HepG2 (cell line): ENCODE measurements at regions not wholly inside any gene's neighbourhood (a gene's known extent, or its start where the extent isn't known, plus 50 kb on each side); places are given as distances from the start of the nearest gene placed in this dataset.

Experiments used
- ATAC-seq: fragments of 200-7000 bp; cut with Tn5 transposase; 3 replicates; pipeline ENCODE4 v1.9.1; 2020; ENCODE audit warnings: mild to moderate bottlenecking, moderate library complexity
- BruUV-seq: library from RNA; stranded (reverse); fragments of 400-500 nt; replicated peaks from 2 replicates; lab custom pipeline; 2021; lab: Mats Ljungman, UMichigan
- CTCF ChIA-PET: fragments of 300-600 bp; formaldehyde crosslinking; extraction: SDS; loops from one replicate; lab custom pipeline; 2021; ENCODE audit warnings: low total read pairs, inconsistent platforms, low intra/inter-chr PET ratio; lab: Yijun Ruan, JAX
- POLR2A ChIA-PET: fragments of 350-600 bp; sonication (Branson Sonifier 250); formaldehyde crosslinking; loops from one replicate; lab custom pipeline; 2020; ENCODE audit warnings: antibody characterized with exemption, inconsistent platforms; lab: Yijun Ruan, JAX
- DNase-seq: peaks from one replicate; pipeline ENCODE4 v3.0.0-alpha.2; 2015; ENCODE audit warnings: low spot score
- FAIRE-seq: peaks from 3 replicates; lab custom pipeline; 2011; peaks lifted over from hg19 to GRCh38; lab: Jason Lieb, UNC
- H2AFZ ChIP-seq: one replicate; pipeline ENCODE4 v1.6.1; 2011; ENCODE audit warnings: low read length, inconsistent platforms
- H3K27ac ChIP-seq: fragments of 300-600 bp; 3 replicates; pipeline ENCODE4 v1.8.0; 2011; ENCODE audit warnings: mixed run types, mild to moderate bottlenecking, mixed read lengths, low read length, inconsistent platforms; ENCODE audit not compliant: insufficient read depth; ENCODE audit errors: extremely low read length
- H3K27me3 ChIP-seq, 2 experiments: fragments of 200-600 bp in 1 of 2; 2 replicates in 1 of 2; 3 replicates in 1 of 2; pipeline versions ENCODE4 v1.6.0 to v1.8.0; 2011; ENCODE audit warnings: low read length in 2 of 2, mild to moderate bottlenecking in 2 of 2, moderate library complexity in 2 of 2, inconsistent platforms in 1 of 2; ENCODE audit not compliant: insufficient read depth in 2 of 2, control insufficient read depth in 1 of 2
- H3K36me3 ChIP-seq, 2 experiments: fragments of 200-600 bp in 1 of 2; replicated peaks in 1 of 2; 2 replicates in 1 of 2; 3 replicates in 1 of 2; pipeline versions ENCODE4 v1.5.1 to v1.8.0; 2011; ENCODE audit warnings: low read length in 2 of 2, inconsistent platforms in 1 of 2; ENCODE audit not compliant: insufficient read depth in 2 of 2, control insufficient read depth in 1 of 2
- H3K4me1 ChIP-seq: 2 replicates; pipeline ENCODE4 v1.5.1; 2012; ENCODE audit warnings: low read length, inconsistent platforms; ENCODE audit not compliant: insufficient read depth
- H3K4me2 ChIP-seq: 2 replicates; pipeline ENCODE4 v1.6.0; 2011; ENCODE audit warnings: low read depth, low read length, inconsistent platforms
- H3K4me3 ChIP-seq, 3 experiments: fragments of 200-600 bp in 1 of 3; sonication (generic), shearing (Covaris generic) in 1 of 3; replicated peaks in 1 of 3; 2 replicates each; pipeline ENCODE4 v1.5.1; 2011 to 2016; ENCODE audit warnings: low read length in 3 of 3, inconsistent platforms in 2 of 3, low read depth in 2 of 3, mild to moderate bottlenecking in 2 of 3, control low read depth in 1 of 3, mixed read lengths in 1 of 3; ENCODE audit not compliant: insufficient read depth in 1 of 3
- H3K79me2 ChIP-seq: one replicate; pipeline ENCODE4 v1.6.1; 2011; ENCODE audit warnings: low read length, inconsistent platforms; ENCODE audit not compliant: insufficient read depth
- H3K9ac ChIP-seq: 2 replicates; pipeline ENCODE4 v1.6.0; 2011; ENCODE audit warnings: mild to moderate bottlenecking, low read depth, low read length, inconsistent platforms; ENCODE audit not compliant: insufficient read depth
- H3K9me3 ChIP-seq: 2 replicates; pipeline ENCODE4 v1.5.1; 2012; ENCODE audit warnings: mild to moderate bottlenecking, low read length
- H4K20me1 ChIP-seq: 2 replicates; pipeline ENCODE4 v1.6.0; 2011; ENCODE audit warnings: inconsistent platforms, mild to moderate bottlenecking, low read length, moderate library complexity; ENCODE audit not compliant: insufficient read depth
- DMAP1 ChIP-seq: IDR thresholded peaks from 2 replicates; pipeline ENCODE4 v1.6.1; 2016
- DNMT1 ChIP-seq: sonication (generic); formaldehyde crosslinking; IDR thresholded peaks from 2 replicates; pipeline ENCODE4 v1.5.1; 2020; ENCODE audit warnings: mild to moderate bottlenecking, missing genetic modification reagents
- MAF1 ChIP-seq: sonication (generic); formaldehyde crosslinking; IDR thresholded peaks from 2 replicates; pipeline ENCODE4 v1.5.0; 2020; ENCODE audit warnings: missing genetic modification reagents, borderline replicate concordance
- RBAK ChIP-seq: sonication (generic); formaldehyde crosslinking; IDR thresholded peaks from 2 replicates; pipeline ENCODE4 v1.5.1; 2020; ENCODE audit warnings: mild to moderate bottlenecking, missing genetic modification reagents
- SIX1 ChIP-seq: sonication (generic); formaldehyde crosslinking; IDR thresholded peaks from 2 replicates; pipeline ENCODE4 v1.4.0; 2020; ENCODE audit warnings: missing genetic modification reagents, borderline replicate concordance
- SMC3 ChIP-seq: IDR thresholded peaks from 2 replicates; pipeline ENCODE4 v1.6.1; 2011; ENCODE audit warnings: low read length, improper control_type of control experiment
- THYN1 ChIP-seq: sonication (generic); formaldehyde crosslinking; IDR thresholded peaks from 2 replicates; pipeline ENCODE4 v1.8.1; 2023; ENCODE audit warnings: low read depth, mild to moderate bottlenecking, moderate library complexity, missing genetic modification reagents, borderline replicate concordance
- ZNF354B ChIP-seq: sonication (generic); formaldehyde crosslinking; IDR thresholded peaks from 2 replicates; pipeline ENCODE4 v1.8.0; 2022; ENCODE audit warnings: mild to moderate bottlenecking, missing genetic modification reagents
- ZNF660 ChIP-seq: sonication (generic); formaldehyde crosslinking; IDR thresholded peaks from 2 replicates; pipeline ENCODE4 v1.5.1; 2020; ENCODE audit warnings: mild to moderate bottlenecking, low read depth, missing genetic modification reagents, borderline replicate concordance
- ZNF878 ChIP-seq: sonication (generic); formaldehyde crosslinking; IDR thresholded peaks from 2 replicates; pipeline ENCODE4 v1.8.1; 2023; ENCODE audit warnings: mild to moderate bottlenecking, missing genetic modification reagents, moderate library complexity
- ZNF879 ChIP-seq: sonication (generic); formaldehyde crosslinking; IDR thresholded peaks from 2 replicates; pipeline ENCODE4 v1.8.1; 2023; ENCODE audit warnings: missing genetic modification reagents
- WGBS: methylation state at CpG from one replicate; pipeline ENCODE4 v1.1.6; 2017; ENCODE audit warnings: low lambda C conversion rate; 5-methylcytosine and 5-hydroxymethylcytosine counted together
- in situ Hi-C: cut with HindIII; loops from 2 replicates; pipeline ENCODE4 v1.10.0; 2017; ENCODE audit warnings: low pct_unique_long_range_greater_than_20kb; ENCODE audit not compliant: extremely low pct_ligation_motif_present
- intact Hi-C: fragments of 100-400 bp; cut with micrococcal nuclease; formaldehyde crosslinking; loops from one replicate; pipeline ENCODE4 v1.10.0; 2022; ENCODE audit not compliant: unreplicated experiment
- TF ChIP-seq, protein P1 (sequence below): sonication (generic); formaldehyde crosslinking; IDR thresholded peaks from 2 replicates; pipeline ENCODE4 v1.4.0; 2020; ENCODE audit warnings: missing genetic modification reagents
- TF ChIP-seq, protein P2 (sequence below): sonication (generic); formaldehyde crosslinking; IDR thresholded peaks from 2 replicates; pipeline ENCODE4 v1.4.0; 2020; ENCODE audit warnings: mild to moderate bottlenecking, low read depth, missing genetic modification reagents
- TF ChIP-seq, protein P3 (sequence below): sonication (generic); formaldehyde crosslinking; IDR thresholded peaks from 2 replicates; pipeline ENCODE4 v1.5.0; 2020; ENCODE audit warnings: mild to moderate bottlenecking, missing genetic modification reagents, borderline replicate concordance
- TF ChIP-seq, protein P4 (sequence below), 2 experiments: sonication (generic) in 1 of 2; formaldehyde crosslinking in 1 of 2; IDR thresholded peaks; 2 replicates each; pipeline versions ENCODE4 v1.5.1 to v1.6.1; 2011 to 2020; ENCODE audit warnings: borderline replicate concordance in 1 of 2, low read depth in 1 of 2, low read length in 1 of 2, mild to moderate bottlenecking in 1 of 2, missing genetic modification reagents in 1 of 2, moderate library complexity in 1 of 2

DNA sequence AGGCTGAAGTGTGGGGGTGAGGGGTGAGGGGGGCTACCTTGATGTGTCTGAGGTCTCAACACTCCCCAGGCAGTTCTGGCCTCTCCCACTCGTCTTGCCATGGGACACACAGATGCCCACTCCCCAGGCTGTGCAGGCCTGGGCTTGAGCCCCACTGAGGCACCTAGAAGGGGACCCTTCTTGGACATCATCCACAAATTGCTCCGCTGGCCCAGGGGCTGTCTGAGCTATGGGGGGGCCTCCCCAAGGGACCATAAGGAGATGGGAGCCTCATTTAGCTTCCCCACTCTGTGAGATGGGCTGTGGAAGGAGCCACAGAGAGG, 155.5 kb upstream of the MLN start (continued):
- TF ChIP-seq, protein P1, sequence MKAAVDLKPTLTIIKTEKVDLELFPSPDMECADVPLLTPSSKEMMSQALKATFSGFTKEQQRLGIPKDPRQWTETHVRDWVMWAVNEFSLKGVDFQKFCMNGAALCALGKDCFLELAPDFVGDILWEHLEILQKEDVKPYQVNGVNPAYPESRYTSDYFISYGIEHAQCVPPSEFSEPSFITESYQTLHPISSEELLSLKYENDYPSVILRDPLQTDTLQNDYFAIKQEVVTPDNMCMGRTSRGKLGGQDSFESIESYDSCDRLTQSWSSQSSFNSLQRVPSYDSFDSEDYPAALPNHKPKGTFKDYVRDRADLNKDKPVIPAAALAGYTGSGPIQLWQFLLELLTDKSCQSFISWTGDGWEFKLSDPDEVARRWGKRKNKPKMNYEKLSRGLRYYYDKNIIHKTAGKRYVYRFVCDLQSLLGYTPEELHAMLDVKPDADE, result no peak
- TF ChIP-seq DMAP1, result no peak
- no peak for TF ChIP-seq ZNF879
- TF ChIP-seq, protein P2, sequence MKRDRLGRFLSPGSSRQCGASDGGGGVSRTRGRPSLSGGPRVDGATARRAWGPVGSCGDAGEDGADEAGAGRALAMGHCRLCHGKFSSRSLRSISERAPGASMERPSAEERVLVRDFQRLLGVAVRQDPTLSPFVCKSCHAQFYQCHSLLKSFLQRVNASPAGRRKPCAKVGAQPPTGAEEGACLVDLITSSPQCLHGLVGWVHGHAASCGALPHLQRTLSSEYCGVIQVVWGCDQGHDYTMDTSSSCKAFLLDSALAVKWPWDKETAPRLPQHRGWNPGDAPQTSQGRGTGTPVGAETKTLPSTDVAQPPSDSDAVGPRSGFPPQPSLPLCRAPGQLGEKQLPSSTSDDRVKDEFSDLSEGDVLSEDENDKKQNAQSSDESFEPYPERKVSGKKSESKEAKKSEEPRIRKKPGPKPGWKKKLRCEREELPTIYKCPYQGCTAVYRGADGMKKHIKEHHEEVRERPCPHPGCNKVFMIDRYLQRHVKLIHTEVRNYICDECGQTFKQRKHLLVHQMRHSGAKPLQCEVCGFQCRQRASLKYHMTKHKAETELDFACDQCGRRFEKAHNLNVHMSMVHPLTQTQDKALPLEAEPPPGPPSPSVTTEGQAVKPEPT, result no peak
- TF ChIP-seq, protein P3, sequence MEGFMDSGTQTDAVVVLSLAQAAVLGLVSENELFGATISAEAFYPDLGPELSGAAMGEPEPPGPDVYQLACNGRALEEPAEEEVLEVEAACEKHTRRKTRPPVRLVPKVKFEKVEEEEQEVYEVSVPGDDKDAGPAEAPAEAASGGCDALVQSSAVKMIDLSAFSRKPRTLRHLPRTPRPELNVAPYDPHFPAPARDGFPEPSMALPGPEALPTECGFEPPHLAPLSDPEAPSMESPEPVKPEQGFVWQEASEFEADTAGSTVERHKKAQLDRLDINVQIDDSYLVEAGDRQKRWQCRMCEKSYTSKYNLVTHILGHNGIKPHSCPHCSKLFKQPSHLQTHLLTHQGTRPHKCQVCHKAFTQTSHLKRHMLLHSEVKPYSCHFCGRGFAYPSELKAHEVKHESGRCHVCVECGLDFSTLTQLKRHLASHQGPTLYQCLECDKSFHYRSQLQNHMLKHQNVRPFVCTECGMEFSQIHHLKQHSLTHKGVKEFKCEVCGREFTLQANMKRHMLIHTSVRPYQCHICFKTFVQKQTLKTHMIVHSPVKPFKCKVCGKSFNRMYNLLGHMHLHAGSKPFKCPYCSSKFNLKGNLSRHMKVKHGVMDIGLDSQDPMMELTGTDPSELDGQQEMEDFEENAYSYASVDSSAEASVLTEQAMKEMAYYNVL (CRISPR knock-in tag), result no peak
- TF ChIP-seq THYN1 (CRISPR knock-in tag), result no peak

DNA sequence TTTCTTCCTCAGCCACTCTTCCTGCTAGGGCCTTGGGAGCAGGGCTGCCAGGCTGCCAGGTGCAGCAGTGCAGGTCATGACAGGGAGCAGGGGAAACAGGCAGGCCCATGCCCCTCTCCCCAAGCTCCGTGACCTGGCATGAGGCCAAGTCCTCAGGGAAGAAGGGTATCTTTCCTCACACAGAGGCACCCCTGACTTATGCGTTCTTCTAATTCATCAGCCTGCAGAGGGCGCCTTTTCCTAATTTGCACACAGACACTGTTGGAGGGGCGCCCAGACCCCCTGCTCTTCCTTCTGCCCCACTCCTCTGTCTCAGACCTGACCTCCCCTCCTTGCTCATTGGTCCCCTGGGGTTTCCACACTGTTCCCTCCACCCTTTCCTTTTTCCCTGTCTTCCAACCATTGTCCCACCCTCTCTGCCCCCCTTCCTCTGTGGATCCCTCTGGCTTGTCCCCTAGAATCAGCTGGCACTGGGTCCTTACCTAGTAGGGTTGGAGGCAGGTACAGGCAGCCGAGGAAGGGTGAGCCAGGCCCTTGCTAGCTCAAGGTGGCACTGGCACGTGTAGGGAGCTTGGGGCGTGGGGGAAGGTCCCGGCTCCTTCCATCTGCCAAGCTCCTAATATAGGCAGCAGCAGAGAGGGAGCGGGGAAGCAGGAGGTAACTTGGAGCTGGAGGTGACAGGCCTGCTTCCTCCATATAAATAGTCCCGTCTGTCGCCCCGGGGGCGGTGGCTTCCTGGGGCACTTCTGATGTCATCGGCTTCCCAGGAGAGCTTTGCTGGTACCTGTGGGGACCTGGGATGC, 154.9 kb upstream of the MLN start:
- in situ Hi-C loops, result no loop called here
- CTCF ChIA-PET, result interaction anchor here (1.4 kb wide), 1 partner anchor 69 kb away, joined by 5 read pairs; no protein-coding TSS in a partner anchor
- H3K27me3 ChIP-seq, result peaks cover 5 to 51% of the 10 kb centered on the region in 2 experiments; a peak in 4 of 5 replicates
- TF ChIP-seq DNMT1 (CRISPR knock-in tag), result no peak
- TF ChIP-seq ZNF878, result no peak
- TF ChIP-seq SIX1 (CRISPR knock-in tag), result no peak
- TF ChIP-seq SMC3, result peak; percentile 33; the same call in 1 of the 2 replicates
- TF ChIP-seq, protein P4, sequence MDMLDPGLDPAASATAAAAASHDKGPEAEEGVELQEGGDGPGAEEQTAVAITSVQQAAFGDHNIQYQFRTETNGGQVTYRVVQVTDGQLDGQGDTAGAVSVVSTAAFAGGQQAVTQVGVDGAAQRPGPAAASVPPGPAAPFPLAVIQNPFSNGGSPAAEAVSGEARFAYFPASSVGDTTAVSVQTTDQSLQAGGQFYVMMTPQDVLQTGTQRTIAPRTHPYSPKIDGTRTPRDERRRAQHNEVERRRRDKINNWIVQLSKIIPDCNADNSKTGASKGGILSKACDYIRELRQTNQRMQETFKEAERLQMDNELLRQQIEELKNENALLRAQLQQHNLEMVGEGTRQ (IDR thresholded peaks at IDR 0.05; ENCODE audit: low read depth, low read length), result no peak
- TF ChIP-seq, protein P4 (CRISPR knock-in tag; IDR thresholded peaks at IDR 0.05; ENCODE audit: borderline replicate concordance), result no peak
- TF ChIP-seq RBAK, result peak; percentile 79; the same call in 1 of the 2 replicates
- TF ChIP-seq ZNF660 (CRISPR knock-in tag), result no peak
- no peak for TF ChIP-seq MAF1 (CRISPR knock-in tag)
- TF ChIP-seq ZNF354B (CRISPR knock-in tag), result no peak

More for the DNA sequence above, 154.9 kb upstream of the MLN start:
- no peak overlapping the region for H3K27ac ChIP-seq
- no peaks in the 10 kb centered on the region; the same call in 1 of the 2 replicates for H4K20me1 ChIP-seq
- H3K79me2 ChIP-seq, result no peaks in the 10 kb centered on the region
- H3K9ac ChIP-seq, result no peak overlapping the region
- no peak overlapping the region for H2AFZ ChIP-seq
- H3K4me1 ChIP-seq, result no peaks in the 10 kb centered on the region
- no TSS peak for BruUV-seq
- FAIRE-seq (no peak), ATAC-seq (peak; percentile 26; the same call in 2 of the 3 replicates), DNase-seq (peak; percentile 13)
- POLR2A ChIA-PET, result no interaction called here
- no peak overlapping the region for H3K4me3 ChIP-seq
- intact Hi-C loops, result no loop called here
- H3K9me3 ChIP-seq, result no peaks in the 10 kb centered on the region
- 15% methylated on average over 8 of the region's 14 CpGs for WGBS
- H3K36me3 ChIP-seq, result no peaks in the 10 kb centered on the region
- no peak overlapping the region for H3K4me2 ChIP-seq
